ENCODE measurements at regions not wholly inside any gene's neighbourhood (a gene's known extent, or its start where the extent isn't known, plus 50 kb on each side); places are given as distances from the start of the nearest gene placed in this dataset.

DNA sequence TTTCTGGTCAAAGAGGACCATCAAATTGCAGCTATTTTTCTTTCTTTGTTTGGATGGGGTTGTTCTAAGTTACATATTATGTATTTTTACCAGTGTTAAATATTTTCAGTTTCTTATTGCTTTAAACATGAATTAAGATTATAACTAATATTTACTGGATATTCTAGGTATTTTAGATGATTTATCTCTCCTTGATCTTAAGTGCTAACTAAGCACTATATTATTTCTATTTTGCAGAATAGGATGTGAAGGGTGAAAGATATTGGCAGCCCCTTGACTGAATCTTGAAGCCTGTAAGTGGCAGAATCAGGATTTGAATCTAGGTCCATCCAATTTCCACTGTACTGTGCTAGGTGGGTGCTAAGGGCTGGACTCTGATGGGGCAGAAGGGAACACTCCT, 307.3 kb upstream of the CCL2 start:
- Histone ChIP-seq H2BK5ac (ENCODE audit: low read depth, low read length, poor library complexity, severe bottlenecking) (no peak overlapping the region), H3K4me3 (ENCODE audit: insufficient read depth, low read depth, low read length) (no peak overlapping the region), H3K23ac (ENCODE audit: low read depth, low read length) (no peak overlapping the region), H3K18ac (ENCODE audit: low read depth, low read length) (no peak overlapping the region), H4K5ac (ENCODE audit: low read depth, low read length) (no peak overlapping the region), H2BK20ac (ENCODE audit: low read depth, low read length) (no peak overlapping the region), H2AK5ac (ENCODE audit: low read depth, low read length) (no peak overlapping the region), H3K9me1 (ENCODE audit: insufficient read depth, low read length) (no peaks in the 10 kb centered on the region), H3K4ac (ENCODE audit: low read depth, low read length) (no peak overlapping the region), H2BK120ac (ENCODE audit: low read depth, low read length) (no peak overlapping the region), H4K91ac (ENCODE audit: insufficient read depth, low read depth, low read length) (no peak overlapping the region), H3K4me1 (ENCODE audit: control insufficient read depth, insufficient read depth, low read length) (no peaks in the 10 kb centered on the region), H4K20me1 (ENCODE audit: insufficient read depth, low read length) (no peaks in the 10 kb centered on the region), H3K27ac (ENCODE audit: insufficient read depth, low read length) (no peak overlapping the region), H3K14ac (replicated peaks; ENCODE audit: low read depth, low read length) (no peak overlapping the region), H3K4me2 (ENCODE audit: low read depth, low read length) (no peak overlapping the region), H2AK9ac (replicated peaks; ENCODE audit: low read depth, low read length, poor library complexity) (no peak overlapping the region), H2AFZ (replicated peaks; ENCODE audit: low read length, poor library complexity) (no peak overlapping the region), H2BK15ac (ENCODE audit: low read depth, low read length) (no peak overlapping the region), H3K27me3 (ENCODE audit: control insufficient read depth, insufficient read depth, low read length) (no peaks in the 10 kb centered on the region), H3K9ac (ENCODE audit: low read depth, low read length) (no peak overlapping the region), H3K56ac (ENCODE audit: extremely low read depth, insufficient read depth, low read length) (no peak overlapping the region), H3K9me3 (ENCODE audit: control insufficient read depth, insufficient read depth, low read length) (no peaks in the 10 kb centered on the region), H3K79me1 (ENCODE audit: low read depth in 1 of 2, low read length in 2 of 2) (no peaks in the 10 kb centered on the region), H3K36me3 (ENCODE audit: control insufficient read depth, insufficient read depth, low read length) (no peaks in the 10 kb centered on the region), H4K8ac (ENCODE audit: low read depth in 2 of 2, low read length in 2 of 2) (no peak overlapping the region)
- no peak for ATAC-seq (ENCODE audit: low read depth)
- dilution Hi-C loops (cut with HindIII; ENCODE audit: low sequenced_read_pairs, unreplicated experiment), result no loop called here
- no TSS peak for BruUV-seq (replicated peaks)
- in situ Hi-C loops (cut with MboI; ENCODE audit: low sequenced_read_pairs), result no loop called here
- TF ChIP-seq CEBPB (IDR thresholded peaks at IDR 0.05; ENCODE audit: low read depth, low read length) (no peak), RAD21 (IDR thresholded peaks at IDR 0.05; ENCODE audit: low read length) (no peak)
- intact Hi-C loops (cut with micrococcal nuclease), result no loop called here
- DNase-seq, result no peak
- ChIA-PET POLR2A (ENCODE audit: unreplicated experiment) (no interaction called here), CTCF (no interaction called here)

Measured in IMR-90 (cell line).